Fibroblast of skin of right quadriceps (primary cell): ENCODE measurements at regions not wholly inside any gene's neighbourhood (a gene's known extent, or its start where the extent isn't known, plus 50 kb on each side); places are given as distances from the start of the nearest gene placed in this dataset.
A peak's percentile ranks its signal among the peaks of the same experiment; 100 is the strongest.

Source experiments
- DNase-seq: peaks from one replicate; pipeline ENCODE4 v3.0.0-alpha.2; 2013

GRCh38 chr4:138014590-138015288 lies 227.4 kb downstream of the SLC7A11 start:
- no peak for DNase-seq

- no peak for DNase-seq
Measured at GRCh38 chr4:138013625-138014024, 228.5 kb downstream of the SLC7A11 start.

- DNase-seq, result no peak
Measured at GRCh38 chr4:138010639-138011038, 231.5 kb downstream of the SLC7A11 start.

GRCh38 chr4:138007572-138007971 lies 234.6 kb downstream of the SLC7A11 start:
- DNase-seq, result no peak

GRCh38 chr4:138005486-138005885 lies 236.7 kb downstream of the SLC7A11 start:
- peak; percentile 33 for DNase-seq

GRCh38 chr4:138003248-138003647 lies 238.9 kb downstream of the SLC7A11 start:
- no peak for DNase-seq

- DNase-seq, result peak; percentile 92
Measured at GRCh38 chr4:137998666-137999429, 243.3 kb downstream of the SLC7A11 start.

GRCh38 chr4:137997496-137997895 lies 244.7 kb downstream of the SLC7A11 start:
- no peak for DNase-seq

- peak; percentile 81 for DNase-seq
Measured at GRCh38 chr4:137994853-137995252, 247.3 kb downstream of the SLC7A11 start.

- no peak for DNase-seq
Measured at GRCh38 chr4:137993232-137993631, 248.9 kb downstream of the SLC7A11 start.

- DNase-seq, result peak; percentile 68
Measured at GRCh38 chr4:137981277-137981676, 260.9 kb downstream of the SLC7A11 start.

GRCh38 chr4:137980641-137981040 lies 261.5 kb downstream of the SLC7A11 start:
- DNase-seq, result no peak

- no peak for DNase-seq
Measured at GRCh38 chr4:137979938-137980337, 262.2 kb downstream of the SLC7A11 start.

GRCh38 chr4:137968956-137969678 lies 273.0 kb downstream of the SLC7A11 start:
- DNase-seq, result peak; percentile 63

- DNase-seq, result peak; percentile 16
Measured at GRCh38 chr4:137967480-137968190, 274.5 kb downstream of the SLC7A11 start.

GRCh38 chr4:137966504-137966903 lies 275.6 kb downstream of the SLC7A11 start:
- DNase-seq, result no peak

GRCh38 chr4:137961051-137961438 lies 281.1 kb downstream of the SLC7A11 start:
- no peak for DNase-seq

GRCh38 chr4:137960371-137961050 lies 281.6 kb downstream of the SLC7A11 start:
- peak; percentile 93 for DNase-seq

- DNase-seq, result no peak
Measured at GRCh38 chr4:137957806-137958205, 284.3 kb downstream of the SLC7A11 start.

GRCh38 chr4:137956256-137956655 lies 285.9 kb downstream of the SLC7A11 start:
- DNase-seq, result peak; percentile 54

GRCh38 chr4:137955595-137955994 lies 286.6 kb downstream of the SLC7A11 start:
- DNase-seq, result no peak

- DNase-seq, result no peak
Measured at GRCh38 chr4:137952116-137952515, 290.0 kb downstream of the SLC7A11 start.
